ENCODE measurements at regions not wholly inside any gene's neighbourhood (a gene's known extent, or its start where the extent isn't known, plus 50 kb on each side); places are given as distances from the start of the nearest gene placed in this dataset.
A peak's percentile ranks its signal among the peaks of the same experiment; 100 is the strongest.
"Not testable (repeated sequence)": the region's sequence is repeated elsewhere in the genome, so short reads cannot be mapped to it uniquely, and the experiment has no call there.

DNA sequence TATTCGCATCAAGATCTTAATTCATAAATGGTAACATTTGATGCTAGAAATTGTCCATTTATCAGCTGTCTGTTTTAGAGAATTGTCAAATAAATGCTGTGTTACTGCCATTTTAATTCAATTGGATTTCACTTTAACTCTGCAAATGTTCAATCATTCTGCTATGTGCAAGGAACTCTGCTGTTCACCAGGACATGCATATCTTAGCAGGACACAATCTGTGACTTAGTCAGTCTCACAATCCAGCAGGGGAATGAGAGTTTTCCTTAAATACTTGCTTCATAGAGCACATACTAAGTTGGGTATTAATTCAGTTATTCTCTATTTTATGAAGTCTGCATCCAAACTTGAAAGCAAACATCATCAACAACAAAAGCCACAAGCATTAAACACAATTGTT, 488.7 kb upstream of the MEF2C start:
- DNase-seq = no peak

DNA sequence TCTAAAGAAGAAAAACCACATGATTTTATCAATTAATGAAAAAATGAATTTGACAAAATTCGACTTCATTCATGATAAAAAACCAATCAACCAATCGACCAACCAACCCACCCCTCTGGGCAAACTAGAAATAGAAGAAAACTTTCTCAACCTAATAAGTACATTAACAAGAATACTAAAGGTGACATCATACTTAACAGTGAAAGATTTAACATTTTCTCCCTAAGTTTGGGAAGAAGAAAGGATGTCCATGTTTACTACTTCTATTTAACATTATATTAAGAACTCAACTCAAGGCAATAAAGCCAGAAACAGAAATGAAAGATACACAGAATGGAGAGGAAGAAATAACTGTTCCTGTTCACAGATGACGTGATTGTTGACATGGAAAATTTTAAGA, 476.1 kb upstream of the MEF2C start:
- DNase-seq = no peak

DNA sequence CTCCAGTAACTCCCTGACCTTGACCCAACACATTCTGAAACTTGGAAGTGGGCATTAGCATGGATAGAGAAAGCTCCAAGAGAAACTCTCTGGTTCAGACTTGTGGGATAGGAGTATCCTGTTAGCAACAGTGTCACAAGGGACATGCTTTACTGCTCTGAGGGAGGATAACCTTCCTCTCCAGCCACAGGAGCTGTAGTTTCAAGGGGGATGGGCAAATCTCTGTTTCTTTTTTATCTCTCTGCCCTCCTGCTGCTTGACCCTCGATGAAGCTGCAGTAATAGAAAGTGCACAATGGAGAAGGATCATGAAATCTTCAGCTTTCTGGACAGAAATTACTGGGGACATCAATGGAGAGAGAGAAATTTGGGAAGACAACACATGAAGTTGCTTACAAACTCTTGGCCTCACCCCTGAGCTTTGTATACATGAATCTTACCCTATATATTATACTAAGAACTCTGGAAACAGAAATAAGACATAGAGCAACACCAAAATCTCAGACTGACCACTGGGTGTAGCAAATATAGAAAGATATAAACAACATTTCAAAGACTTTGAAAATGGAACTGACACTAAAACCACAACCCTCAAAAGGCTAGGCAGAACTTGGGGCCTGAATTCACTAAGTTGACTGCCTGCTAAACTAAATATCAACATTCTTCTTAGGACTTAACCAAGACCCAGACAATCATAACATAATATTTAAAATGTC, 471.0 kb upstream of the MEF2C start:
- DNase-seq = no peak

DNA sequence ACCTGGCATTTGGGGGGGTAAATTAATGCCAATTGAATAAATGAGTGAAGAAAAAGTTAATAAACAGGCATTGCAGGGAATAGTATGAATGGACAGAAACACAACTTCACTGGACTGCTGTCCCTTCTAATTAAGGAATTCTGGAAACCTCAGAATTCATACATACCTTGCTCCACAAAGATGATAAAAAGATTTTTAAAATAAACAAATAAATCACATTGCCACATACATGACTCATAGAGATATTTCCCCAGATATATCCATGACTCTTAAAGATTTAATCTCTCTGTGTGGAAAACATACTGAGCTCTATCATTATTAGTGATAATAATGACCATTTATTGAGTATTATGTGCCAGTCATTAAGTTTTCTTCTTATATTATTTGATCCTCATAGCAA, 469.0 kb upstream of the MEF2C start:
- no peak for DNase-seq

DNA sequence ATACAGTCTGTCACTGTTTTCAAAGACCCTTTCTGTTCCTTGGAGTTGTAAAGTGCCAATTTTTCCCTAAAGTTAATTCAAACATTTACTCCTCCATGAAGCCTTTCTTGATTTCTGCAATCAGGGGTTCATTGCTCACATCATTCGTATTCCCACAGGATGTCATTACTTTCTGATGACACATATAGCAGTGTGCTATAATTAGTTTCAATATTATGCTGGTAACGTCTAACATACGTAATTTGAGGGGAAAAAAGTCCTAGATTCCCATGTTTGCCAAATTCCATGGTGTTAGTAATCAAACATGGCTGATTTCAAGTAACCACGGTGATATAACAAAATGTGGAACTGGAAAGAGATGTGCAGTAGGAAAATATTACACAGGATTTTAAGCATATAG, 468.2 kb upstream of the MEF2C start:
- no peak for DNase-seq

DNA sequence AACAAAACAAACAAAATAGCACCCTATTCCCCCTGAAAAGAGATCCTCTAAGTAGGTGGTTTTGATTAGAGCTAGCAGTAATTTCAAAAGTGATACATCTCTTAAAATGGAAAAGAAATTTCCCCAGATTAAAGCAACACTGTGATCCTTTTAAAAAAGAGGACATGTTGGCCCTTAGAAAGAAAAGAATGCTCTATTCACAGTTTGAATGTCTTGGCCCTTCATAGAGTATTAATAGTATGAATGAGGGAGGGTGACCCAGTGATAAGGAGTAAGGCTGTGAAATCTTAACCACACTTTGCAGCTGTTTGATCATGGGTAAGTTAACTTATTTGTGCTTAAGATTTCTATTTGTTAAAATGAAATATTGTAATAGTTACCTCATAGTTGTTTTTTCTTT, 467.7 kb upstream of the MEF2C start:
- DNase-seq = no peak

DNA sequence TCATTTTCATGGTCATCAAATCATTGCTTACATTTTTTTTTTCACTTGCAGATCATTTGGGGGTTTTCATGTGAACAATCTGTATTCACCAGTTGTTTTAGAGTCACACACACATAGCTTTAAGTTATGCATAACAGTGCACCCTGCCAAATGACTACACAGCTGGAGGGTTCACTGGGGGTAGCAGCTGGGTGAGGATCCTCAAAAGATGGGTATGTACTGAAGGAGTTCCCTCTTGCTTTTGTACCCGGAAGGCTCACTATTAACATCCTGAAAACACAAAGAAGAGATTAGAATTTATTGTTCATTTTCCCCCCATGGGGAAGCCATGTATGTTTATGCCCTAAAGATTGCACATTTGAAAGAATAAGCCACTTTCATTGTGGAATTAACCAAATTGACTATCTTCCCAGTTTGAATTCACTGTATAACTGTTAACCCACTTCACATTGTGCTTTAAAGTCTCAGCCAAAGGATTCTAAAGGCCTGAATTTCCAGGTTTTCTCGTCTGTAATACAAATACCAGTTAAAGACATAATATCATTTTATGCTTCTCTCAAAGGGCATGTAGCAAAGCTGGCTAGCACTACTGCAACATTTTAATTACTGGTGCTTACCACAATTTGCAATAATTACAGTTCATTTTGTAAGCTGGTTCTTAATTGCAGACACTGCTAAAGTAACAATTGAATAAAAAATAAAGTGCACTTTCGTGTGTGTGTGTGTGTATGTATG, 466.4 kb upstream of the MEF2C start:
- DNase-seq = no peak

DNA sequence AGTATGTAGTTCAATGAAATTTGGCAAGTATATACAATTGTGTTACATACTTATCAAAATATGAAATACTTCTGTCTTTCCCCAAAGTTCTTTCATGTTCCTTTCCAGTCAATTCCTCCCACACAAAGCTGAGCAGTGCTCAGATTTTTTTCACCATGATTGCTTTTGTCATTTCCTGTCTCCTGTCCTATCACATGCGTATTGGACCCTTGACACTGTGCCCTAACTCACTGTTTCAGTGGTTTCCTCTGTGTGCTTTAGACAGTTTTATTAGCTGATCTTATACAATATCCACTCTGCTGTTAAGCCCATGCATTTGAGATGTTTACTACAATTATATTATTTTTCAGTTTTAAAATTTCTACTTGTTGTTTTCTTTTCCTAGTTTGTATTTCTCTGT, 463.6 kb upstream of the MEF2C start:
- DNase-seq = no peak

DNA sequence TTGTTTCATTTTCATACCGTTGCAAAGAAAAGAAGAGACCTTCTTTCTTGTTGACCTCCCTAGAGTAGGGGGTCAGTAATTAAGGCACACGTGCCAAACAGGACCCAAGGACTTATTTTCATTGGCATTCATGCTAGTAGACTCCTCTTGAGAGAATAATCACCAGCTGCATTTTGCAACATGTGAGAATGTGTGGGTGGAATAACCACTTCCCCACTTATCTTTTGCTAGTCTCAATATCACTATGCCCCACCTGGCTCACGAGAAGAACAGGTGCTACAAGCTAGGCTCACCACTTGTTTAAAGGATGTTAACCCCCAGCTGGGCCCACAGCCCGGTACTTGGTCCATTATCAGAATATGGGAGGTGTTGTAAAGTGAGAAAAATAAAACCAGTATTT, 460.7 kb upstream of the MEF2C start:
- no peak for DNase-seq

DNA sequence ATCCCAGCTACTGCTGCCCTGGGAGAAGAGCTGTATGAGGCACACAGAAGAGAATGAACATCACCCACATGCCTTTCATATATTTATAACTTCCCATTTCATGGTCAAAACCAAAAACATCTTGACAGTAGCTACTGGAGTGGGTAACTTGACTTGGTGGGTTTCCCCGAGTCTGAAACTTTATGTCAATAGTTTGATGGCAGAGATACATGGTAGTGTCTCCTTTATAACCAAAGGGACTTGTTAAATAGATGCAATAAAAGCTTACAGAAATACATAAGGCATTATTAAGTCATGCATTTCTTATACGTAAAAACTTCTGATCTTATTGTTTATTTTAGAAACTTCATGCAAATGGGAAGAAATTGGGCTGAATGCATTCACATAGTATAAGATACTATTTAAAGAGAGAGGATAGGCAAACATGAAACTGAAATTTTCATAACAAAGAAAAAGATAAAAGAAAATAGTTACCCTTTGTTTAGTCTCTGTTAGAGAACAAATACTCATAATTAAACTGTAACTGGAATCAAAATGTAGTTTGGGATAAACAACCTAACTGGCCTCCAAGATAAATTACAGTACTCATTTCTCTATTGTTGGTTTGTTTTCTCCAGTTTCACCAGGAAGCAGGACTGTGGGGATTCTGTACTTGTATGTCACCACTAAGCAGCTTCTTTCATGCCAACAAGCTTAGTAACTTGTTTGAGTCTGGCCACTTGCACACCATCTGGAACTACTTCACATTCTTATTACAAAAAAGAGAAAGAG, 459.3 kb upstream of the MEF2C start:
- DNase-seq = peak in 3 of 58 donors; percentile 2 to 9 (median 2)

DNA sequence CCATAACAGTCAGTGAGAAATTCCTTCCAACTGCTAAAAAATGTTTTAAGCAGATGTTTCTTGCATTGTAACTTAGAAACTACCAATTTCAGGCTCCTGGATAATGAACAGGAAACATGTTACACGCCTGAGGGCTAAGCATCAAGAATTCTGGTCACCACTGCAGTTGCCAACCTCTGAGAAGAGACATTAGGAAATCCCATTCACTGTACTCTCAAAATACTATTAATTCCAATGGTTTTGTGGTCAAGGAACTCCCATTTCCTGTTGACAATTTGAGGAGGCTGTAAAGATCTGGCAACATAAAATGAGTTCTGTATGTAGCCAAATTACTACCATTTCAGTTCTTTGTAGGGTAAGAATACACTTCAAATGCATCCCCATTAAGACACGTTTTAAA, 456.0 kb upstream of the MEF2C start:
- no peak for DNase-seq

DNA sequence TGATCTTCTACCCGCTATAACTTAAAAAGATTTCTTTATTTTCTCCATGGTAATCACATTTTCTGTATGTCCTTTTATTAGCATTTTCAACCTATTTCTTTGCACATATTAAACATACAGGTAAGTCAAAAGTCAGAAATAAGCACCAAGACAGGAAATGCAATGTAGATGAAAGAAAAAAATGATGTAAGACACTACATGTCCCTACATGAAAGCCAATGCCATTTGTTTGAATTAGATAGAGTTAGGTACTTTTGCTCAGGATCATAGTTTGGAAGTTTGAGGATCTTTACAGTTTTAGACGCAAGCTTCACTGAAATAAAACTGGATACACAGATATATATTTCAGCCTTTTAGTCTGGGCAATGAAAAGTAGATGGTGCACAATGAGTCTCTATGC, 453.1 kb upstream of the MEF2C start:
- no peak for DNase-seq

DNA sequence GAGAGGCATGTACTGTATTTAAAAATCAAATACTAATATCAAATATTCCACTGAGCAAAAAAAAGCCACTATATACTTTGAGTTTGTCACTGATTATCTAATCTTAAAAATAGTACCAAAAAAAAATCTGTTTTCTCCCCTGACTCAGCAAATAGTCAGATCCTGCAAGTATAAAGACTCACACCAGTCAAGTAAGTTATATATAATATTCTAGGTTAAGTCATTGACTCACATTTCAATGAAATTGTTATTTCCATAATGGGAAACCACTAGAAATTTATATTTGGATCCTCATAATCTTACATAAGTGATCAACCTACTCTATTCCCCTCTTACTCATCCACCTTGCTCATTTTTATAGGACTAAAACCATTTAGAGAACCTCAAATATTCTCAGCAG, 447.2 kb upstream of the MEF2C start:
- no peak for DNase-seq

DNA sequence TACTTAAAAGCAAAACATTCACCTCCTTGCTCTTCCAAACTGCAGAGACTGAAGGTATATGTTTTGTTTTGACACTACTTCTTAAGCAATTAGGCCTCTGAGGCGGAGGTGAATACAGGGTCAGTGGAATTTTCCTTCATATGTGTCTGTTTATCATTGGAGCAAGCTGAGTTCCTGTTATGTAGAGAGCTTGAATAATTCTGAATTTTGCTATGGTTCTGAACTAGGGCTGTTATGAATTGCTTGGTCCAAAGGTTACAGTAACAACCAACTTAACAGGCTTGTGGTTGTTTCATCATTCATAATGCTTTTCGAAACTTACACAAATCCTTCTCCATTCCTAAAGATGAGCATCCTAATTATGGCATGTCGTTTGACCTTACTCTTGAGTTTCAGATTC, 444.6 kb upstream of the MEF2C start:
- DNase-seq = no peak

DNA sequence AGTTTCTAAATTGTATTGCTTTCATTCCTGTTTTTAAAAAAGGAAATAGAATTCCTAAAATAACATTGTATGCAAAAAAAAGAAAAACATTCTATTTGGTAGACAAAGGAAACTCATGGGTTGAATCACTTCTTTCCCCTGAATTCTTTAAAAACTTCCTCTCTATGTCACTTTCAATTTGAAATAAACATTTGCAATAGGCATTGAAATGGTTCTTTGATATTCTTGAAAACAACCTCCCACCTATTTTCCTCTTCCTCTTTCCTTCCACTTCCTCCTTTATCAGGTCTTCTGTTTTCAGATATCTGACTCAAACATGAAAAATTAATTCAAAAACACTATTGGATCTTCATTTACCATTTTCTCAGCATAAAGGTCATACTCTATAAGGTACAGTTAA, 442.0 kb upstream of the MEF2C start:
- no peak for DNase-seq

DNA sequence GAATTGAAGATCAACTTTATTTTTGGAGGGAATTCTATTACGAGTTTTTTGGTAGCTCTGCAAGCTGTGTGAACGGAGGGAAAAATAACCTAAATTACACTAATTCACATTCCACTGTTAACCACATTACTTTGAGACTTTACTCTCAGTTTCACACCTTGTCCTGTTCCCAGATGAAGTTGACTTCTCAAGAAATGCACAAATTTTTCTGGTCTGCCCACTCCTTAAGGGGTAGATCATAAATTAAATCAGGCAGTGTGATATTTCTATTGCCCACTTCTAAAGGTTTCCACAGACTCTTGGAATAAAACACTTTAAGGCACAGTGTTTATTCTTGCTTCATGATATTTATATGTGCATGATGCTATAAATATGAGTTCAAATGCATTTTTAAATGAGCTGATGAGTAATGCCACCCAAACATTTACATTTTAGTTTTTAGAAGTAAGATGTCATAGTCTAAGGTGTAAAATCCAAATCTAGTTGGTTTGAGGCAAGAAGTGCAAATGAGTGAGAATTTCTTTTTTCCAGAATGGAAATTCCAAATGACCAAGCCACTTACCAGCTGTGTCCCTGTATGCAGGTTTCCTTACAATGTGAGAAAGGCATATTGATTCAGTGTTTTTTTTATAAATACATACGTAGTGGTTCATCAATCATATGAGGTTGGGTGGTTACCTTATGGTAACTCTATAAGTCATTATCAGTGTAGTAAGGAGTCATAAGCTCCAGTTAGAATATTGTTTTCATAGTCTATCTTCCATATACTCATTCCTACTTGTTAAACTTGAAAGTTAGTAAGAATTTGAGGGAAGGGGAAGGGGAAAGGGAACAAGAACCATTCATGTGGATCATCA, 437.7 kb upstream of the MEF2C start:
- DNase-seq = no peak

DNA sequence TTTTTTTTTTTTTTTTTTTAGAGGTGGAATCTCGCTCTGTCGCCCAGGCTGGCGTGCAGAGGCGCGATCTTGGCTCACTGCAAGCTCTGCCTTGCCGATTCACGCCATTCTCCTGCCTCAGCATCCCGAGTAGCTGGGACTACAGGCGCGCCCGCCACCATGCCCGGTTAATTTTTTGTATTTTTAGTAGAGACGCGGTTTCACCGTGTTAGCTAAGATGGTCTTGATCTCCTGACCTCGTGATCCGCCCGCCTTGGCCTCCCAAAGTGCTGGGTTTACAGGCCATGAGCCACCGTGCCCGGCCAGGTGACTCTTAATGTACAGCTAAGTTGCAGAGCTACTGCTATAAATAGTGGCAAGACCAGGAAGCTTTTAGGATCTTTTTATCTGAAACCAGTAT, 434.9 kb upstream of the MEF2C start:
- DNase-seq = not testable (repeated sequence)

DNA sequence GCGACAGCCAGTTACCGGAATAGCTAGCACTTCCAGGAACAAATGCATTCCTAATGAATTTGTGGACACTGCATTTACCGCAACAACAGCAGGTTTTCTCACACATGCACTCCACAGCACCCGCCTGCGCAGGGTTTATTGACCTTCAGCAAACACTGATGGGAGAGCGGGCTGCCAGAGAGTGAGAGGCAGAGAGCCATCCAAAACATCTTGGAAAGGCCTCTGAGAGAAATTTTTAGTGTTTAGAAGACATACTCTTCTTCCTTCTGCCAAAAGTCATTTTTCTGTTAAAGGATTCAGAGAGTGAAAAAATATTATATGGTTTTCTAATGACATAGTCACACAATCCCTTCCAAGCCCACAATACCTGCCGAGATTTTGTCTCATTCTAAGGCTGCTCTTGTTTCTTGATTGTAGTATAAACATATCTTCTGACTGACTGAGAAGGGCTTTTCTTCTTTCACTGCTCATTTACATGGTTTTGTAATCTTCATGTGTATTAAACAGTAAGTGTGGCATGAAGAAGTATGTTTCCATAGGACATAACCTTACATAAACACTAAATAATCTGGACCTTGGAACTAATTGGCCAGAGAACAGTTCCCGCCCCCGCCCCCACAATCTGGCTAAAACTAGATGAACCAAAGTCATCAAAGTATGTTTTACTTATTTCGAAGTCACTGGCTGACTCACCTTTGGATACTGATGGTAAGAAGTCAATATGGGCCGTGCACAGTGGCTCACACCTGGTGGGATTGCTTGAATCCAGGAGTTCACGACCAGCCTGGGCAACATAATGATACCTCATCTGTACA, 432.5 kb upstream of the MEF2C start:
- DNase-seq = peak in 2 of 58 donors; percentile 4 to 7

DNA sequence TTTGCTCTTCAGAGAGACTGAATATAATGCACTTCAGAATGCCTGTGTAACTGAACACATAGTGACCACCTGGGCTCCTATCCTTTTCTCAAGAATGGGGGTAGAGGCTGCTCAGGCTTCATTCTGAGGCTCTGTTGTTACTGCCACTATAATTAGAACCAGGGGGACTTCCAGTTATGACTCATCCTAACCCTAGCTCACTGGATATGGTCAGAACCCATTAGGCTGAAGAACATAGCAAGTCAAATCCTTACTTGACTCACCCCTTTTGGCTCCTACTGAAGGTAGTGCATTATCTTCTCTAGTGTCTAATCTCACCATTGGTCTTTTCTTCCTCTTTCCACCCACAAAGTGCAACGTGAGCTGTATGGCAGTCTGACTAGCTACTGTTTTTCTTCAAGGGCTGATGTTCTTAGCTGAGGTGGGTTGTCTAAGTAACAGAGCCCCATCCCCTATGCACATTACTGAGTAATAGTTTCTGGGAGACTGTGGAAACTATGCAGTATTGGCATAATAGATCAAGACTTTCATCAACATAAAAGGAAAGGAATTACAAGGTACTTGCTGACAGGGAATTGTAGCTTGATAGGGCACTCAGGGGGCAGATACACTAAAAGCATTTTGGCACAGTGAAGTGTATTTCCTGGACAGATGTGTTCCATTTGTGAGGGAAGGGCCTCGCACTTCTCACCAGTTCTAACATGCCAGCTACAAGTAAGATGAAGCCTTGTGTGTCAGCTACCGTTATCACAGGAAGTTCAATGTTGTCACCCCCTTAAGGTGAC, 431.0 kb upstream of the MEF2C start:
- no peak for DNase-seq

DNA sequence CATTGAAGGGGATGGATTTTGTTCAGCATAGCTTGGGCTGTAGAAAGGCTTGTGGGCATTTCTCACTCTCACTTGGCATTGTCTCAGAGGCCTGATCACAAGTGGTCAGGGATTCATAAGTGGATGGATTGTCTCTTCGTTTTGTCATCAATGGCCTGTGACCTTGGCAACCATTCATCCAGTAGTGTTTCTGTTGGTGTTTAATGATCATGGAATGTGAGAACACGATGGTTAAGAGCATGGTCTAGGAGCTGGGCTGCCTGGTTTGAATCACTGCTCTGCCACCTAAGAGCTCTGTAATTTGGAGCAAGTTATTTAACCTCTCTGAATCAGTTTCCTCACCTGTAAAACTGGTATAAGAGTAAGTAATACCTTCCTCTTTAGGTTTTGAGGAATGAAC, 430.1 kb upstream of the MEF2C start:
- no peak for DNase-seq

Measured in anterior cingulate cortex (tissue), 58 donors.